ENCODE measurements at regions not wholly inside any gene's neighbourhood (a gene's known extent, or its start where the extent isn't known, plus 50 kb on each side); places are given as distances from the start of the nearest gene placed in this dataset.
"Not testable (repeated sequence)": the region's sequence is repeated elsewhere in the genome, so short reads cannot be mapped to it uniquely, and the experiment has no call there.

DNA sequence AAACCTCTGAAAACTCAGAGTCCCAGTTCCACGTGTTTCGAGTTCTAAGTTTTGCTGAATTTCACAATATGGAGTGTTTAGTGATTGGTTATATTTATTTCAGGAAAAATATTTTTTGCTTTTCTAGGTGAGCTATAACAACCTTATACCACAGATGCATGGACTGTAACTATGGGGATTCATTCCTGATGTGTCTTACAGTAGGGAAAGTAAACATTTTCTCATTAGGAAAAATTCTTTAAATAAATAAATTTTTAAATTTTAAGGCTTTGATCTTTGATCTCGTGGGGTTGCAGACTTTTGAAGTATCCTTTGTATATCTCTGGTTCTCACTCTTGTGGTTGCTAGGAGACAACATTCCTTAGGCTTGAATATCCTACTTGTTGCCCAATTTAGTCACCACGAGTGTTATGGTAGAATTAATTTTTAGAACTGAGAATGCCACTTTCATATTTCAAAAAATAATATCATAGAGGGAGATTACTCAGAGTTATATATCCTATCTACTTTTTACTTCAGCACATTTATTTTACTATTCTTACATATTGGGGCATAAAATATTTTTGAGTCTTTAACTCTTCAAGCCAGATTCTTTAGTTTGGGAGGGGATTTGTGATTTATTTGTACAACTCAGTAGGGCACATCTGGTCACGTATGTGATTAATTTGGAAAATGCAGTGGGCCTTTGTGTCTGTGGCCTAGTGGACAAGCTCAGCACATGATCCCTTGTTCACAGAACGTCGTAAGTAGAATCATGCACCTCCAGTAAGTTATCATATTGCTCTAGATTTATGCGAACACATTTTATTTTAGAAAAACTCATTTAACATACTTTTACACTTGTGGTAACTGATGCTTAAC, 224.0 kb downstream of the TTC6 start:
- DNase-seq (ENCODE audit: low spot score): no peak
- in situ Hi-C loops (cut with HindIII; ENCODE audit: low sequenced_read_pairs): no loop called here

DNA sequence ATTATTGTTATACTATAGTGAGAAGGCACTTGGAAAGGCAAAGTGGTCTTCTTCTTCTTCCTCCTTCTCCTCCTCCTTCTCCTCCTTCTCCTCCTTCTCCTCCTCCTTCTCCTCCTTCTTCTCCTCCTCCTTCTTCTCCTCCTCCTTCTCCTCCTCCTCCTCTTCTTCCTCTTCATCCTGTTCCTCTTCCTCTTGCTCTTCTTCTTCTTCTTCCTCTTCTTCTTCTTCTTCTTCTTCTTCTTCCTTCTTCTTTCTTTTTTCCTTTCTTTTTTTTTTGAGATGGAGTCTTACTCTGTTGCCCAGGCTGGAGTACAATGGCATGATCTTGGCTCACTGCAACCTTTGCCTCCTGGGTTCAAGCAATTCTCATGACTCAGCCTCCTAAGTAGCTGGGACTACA, 225.4 kb downstream of the TTC6 start:
- in situ Hi-C loops (cut with HindIII; ENCODE audit: low sequenced_read_pairs); DNase-seq (ENCODE audit: low spot score): not testable (repeated sequence)

GRCh38 chr14:37824939-37825712, 229.7 kb downstream of the TTC6 start:
- in situ Hi-C loops (cut with HindIII; ENCODE audit: low sequenced_read_pairs): no loop called here
- no peak for DNase-seq (ENCODE audit: low spot score)

GRCh38 chr14:37826869-37827268, 231.4 kb downstream of the TTC6 start:
- in situ Hi-C loops (cut with HindIII; ENCODE audit: low sequenced_read_pairs): no loop called here
- no peak for DNase-seq (ENCODE audit: low spot score)

- no peak for DNase-seq (ENCODE audit: low spot score)
- in situ Hi-C loops (cut with HindIII; ENCODE audit: low sequenced_read_pairs): no loop called here
Measured at GRCh38 chr14:37830271-37830670, 234.8 kb downstream of the TTC6 start.

DNA sequence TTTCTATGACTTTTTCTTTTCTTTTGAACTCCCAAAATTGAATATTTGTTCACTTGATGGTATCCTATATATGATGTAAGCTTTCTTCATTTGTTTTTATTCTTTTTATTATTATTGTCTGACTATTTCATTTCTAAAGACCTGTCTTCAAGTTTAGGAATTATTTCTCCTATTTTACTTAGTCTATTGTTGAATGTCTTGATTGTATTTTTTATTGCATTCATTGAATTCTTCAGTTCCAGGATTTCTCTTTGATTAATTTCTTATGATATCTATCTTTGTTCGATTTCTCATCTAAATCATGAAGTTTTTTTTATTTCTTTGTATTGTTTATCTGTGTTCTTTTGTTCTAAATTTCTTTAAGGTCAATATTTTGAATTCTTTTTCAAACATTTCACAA, 238.8 kb downstream of the TTC6 start:
- in situ Hi-C loops (cut with HindIII; ENCODE audit: low sequenced_read_pairs): no loop called here
- DNase-seq (ENCODE audit: low spot score): no peak

DNA sequence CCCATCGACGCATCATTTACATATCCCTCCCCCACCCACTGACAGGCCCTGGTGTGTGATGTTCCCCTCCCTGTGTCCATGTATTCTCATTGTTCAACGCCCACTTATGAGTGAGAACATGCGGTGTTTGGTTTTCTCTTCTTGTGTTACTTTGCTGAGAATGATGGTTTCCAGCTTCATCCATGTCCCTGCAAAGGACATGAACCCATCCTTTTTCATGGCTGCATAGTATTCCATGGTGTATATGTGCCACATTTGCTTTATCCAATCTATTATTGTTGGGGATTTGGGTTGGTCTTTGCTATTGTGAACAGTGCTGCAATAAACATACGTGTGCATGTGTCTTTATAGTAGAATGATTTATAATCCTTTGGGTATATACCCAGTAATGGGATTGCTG, 243.3 kb downstream of the TTC6 start:
- DNase-seq (ENCODE audit: low spot score); in situ Hi-C loops (cut with HindIII; ENCODE audit: low sequenced_read_pairs): not testable (repeated sequence)

DNA sequence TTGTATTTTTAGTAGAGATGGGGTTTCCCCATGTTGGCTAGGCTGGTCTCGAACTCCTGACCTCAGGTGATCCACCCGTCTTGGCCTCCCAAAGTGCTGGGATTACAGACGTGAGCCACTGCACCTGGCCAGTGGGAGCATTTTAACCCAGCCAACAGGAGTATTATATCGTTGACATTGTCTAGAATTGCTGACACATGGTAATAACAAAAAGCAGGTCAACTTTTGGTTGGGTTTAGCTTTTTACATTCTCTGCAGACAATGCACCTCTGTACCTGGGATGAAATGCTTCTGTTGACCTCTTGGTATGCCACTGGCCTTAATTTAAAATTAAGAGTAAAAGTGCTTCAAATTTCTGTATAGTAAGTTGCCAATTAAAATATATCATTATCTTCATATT, 245.6 kb downstream of the TTC6 start:
- in situ Hi-C loops (cut with HindIII; ENCODE audit: low sequenced_read_pairs); DNase-seq (ENCODE audit: low spot score): not testable (repeated sequence)

GRCh38 chr14:37842106-37842505, 246.7 kb downstream of the TTC6 start:
- in situ Hi-C loops (cut with HindIII; ENCODE audit: low sequenced_read_pairs): no loop called here
- DNase-seq (ENCODE audit: low spot score): no peak

GRCh38 chr14:37843954-37844607, 248.7 kb downstream of the TTC6 start:
- in situ Hi-C loops (cut with HindIII; ENCODE audit: low sequenced_read_pairs): no loop called here
- DNase-seq (ENCODE audit: low spot score): no peak

GRCh38 chr14:37844614-37845013, 249.2 kb downstream of the TTC6 start:
- in situ Hi-C loops (cut with HindIII; ENCODE audit: low sequenced_read_pairs): no loop called here

GRCh38 chr14:37848985-37849621, 253.7 kb downstream of the TTC6 start:
- in situ Hi-C loops (cut with HindIII; ENCODE audit: low sequenced_read_pairs): no loop called here
- DNase-seq (ENCODE audit: low spot score): no peak

More at GRCh38 chr14:37844614-37845013, 249.2 kb downstream of the TTC6 start:
- no peak for DNase-seq (ENCODE audit: low spot score)

DNA sequence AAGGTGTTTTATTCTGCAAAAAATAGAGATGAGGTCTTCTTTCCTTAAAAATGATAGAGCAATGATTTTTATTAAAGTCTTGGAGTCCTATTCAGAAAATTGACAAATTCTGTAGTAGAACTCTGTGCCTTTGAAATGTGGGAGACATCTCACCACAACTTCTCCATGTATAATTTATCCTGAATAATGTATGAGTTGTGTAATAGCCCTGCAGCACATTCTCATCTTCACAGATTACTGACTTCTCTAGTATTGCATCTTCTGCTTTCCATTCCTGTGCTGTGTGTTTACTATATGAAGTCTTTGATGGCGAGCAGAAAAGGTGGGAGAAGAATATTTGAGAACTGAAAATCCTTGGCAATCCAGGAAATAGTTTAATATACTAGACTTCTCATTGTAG, 255.6 kb downstream of the TTC6 start:
- in situ Hi-C loops (cut with HindIII; ENCODE audit: low sequenced_read_pairs): no loop called here
- no peak for DNase-seq (ENCODE audit: low spot score)

DNA sequence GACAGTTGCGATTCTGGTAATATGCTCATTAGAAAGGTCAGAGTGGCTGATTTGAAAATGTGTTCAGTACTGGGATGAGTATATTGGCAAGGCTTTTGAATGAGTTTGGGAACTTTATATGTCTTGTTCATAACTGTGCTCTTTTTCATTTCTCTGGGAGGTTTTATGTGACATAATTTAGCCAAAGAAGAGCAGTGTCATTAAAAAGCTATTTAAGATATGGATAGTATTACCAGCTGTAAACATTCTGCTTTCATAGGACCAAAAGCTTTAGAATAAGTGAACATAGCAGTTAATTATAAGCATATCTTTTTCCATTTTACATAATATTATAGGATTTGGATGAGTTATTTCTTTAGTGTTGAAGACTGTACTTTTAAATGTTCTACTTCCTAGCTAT, 260.4 kb downstream of the TTC6 start:
- in situ Hi-C loops (cut with HindIII; ENCODE audit: low sequenced_read_pairs): no loop called here
- DNase-seq (ENCODE audit: low spot score): no peak

- in situ Hi-C loops (cut with HindIII; ENCODE audit: low sequenced_read_pairs): no loop called here
- DNase-seq (ENCODE audit: low spot score): no peak
Measured at GRCh38 chr14:37857774-37858266, 262.4 kb downstream of the TTC6 start.

DNA sequence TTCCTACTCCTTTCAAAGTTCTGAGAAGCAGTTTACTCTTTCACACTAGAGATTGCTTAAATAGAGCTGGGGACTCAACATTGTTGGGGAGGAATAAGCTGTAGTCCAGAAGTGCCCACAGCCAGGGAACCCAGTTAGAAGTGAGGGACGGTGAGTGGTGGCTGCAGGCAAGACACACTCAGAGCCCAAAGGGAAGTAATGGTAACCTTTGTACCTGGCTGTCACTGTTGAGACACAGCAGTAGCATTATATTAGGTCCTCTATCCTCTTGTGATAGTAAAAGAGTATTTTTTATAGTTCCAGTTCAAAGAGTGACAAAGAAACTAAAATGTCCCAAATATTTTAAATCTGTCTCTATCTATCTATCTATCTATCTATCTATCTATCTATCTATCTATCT, 263.3 kb downstream of the TTC6 start:
- in situ Hi-C loops (cut with HindIII; ENCODE audit: low sequenced_read_pairs): no loop called here
- no peak for DNase-seq (ENCODE audit: low spot score)

DNA sequence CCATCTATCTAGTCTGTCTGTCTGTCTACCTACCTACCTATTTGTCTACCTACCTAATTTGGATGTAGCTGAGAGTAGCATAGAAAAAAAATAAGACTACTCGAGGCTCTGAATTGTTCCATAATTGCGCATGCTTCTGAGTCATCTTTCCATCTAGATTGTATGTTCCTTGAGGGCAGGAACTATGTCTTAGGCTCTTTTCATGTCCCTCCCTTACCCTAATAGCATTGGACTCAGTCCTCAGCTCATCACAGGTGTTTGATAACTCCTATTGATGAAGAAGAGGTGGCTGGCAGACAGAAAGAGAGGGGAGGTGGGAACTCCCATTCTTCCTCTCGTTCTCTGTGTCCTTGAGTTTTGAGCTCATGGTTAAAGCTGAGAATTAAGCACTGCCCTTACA, 263.7 kb downstream of the TTC6 start:
- in situ Hi-C loops (cut with HindIII; ENCODE audit: low sequenced_read_pairs): no loop called here
- DNase-seq (ENCODE audit: low spot score): no peak

- no peak for DNase-seq (ENCODE audit: low spot score)
- in situ Hi-C loops (cut with HindIII; ENCODE audit: low sequenced_read_pairs): no loop called here
Measured at GRCh38 chr14:37862263-37862662, 266.8 kb downstream of the TTC6 start.

DNA sequence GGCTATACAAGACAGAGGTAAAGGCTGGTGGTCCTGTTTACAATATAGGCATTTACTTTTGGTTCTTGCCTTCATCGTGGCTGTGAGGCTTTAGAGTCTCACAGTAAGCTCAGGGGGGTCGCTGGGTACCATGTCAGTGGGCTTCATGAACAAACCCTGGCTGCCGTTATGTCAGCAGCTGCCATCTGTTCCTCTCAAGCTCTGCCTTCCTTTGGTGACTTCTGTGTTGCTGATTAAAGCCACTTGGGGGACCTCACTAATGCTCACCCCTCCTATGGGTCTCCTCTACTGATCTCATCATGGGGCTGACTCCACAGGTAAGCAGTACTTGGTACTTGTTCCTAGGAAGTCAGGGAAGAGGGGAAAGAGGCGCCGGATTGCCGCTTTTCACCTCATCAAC, 268.7 kb downstream of the TTC6 start:
- in situ Hi-C loops (cut with HindIII; ENCODE audit: low sequenced_read_pairs): no loop called here
- DNase-seq (ENCODE audit: low spot score): no peak

All from G401 (cell line).